COLO829 (cell line): ENCODE measurements at regions not wholly inside any gene's neighbourhood (a gene's known extent, or its start where the extent isn't known, plus 50 kb on each side); places are given as distances from the start of the nearest gene placed in this dataset.

Source experiments
- DNase-seq: peaks from one replicate; pipeline ENCODE4 v3.0.0; 2012; ENCODE audit warnings: low spot score

- DNase-seq: no peak
These were observed 278.6 kb upstream of the ITM2A start for GRCh38 chrX:79645749-79646148.

DNA sequence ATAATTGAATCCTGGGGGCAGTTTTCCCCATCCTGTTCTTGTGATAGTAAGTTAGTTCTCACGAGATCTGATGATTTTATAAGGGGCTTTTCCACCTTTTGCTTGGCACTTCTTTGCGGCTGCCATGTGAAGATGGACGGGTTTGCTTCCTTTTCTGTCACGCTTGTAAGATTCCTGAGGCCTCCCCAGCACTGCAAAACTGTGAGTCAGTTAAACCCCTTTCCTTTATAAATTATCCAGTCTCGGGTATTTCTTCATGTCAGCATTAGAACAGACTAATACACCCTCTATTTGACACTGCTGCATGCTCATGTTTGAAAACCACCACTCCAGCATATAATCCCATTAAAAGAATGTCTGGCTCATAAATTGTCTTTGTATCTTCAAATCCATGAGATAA is 264.4 kb upstream of the ITM2A start:
- no peak for DNase-seq

- no peak for DNase-seq
These were observed 263.2 kb upstream of the ITM2A start for GRCh38 chrX:79630033-79631009.

DNA sequence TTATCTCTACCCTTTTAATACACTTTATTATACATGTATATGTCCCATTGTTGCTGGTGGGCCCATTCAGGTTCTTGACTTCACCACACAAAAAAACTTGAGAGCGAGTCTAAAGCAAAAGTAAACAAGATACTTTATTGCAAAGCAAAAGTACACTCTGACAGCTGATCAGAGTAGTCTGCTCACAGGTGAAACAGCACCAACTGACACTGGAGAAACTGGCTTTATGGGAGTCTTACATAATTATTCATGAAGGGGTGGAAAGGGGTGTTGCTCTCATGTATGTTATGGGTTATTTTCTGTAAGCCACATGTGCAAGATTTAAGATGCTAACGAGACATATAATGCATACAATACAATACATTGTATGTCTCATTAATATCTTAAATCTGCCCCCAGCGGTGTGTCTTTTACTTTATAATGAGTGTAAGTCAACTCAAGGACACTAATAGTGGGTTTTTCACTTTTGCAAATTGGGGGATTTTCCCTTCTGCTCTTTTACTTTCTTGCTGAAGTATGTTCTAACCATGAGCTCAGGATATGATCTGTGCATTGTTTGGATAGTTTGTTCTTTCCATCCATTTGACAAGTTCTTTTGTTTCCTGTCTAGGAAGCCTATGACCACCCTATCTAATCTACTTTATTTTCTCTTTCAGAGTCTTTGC is 256.1 kb upstream of the ITM2A start:
- DNase-seq: no peak

- DNase-seq: no peak
These were observed 251.1 kb upstream of the ITM2A start for GRCh38 chrX:79618280-79618679.

DNA sequence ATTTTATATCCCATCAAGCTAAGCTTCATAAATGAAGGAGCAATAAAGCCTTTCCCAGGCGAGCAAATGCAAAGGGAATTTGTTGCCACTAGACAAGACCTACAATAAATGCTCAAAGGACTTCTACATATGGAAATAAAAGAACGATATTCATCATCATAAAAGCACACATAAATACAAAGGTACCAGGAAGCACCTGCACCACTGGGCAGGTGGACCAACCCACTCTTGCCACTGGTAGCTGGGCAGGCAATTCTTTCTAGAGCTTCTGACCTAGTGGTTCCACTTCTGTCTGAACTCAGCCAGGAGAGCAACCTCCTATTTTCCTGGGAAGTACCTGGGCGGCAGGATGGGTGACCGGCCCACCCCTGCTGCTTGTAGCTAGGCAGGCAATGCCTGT is 237.2 kb upstream of the ITM2A start:
- no peak for DNase-seq

- DNase-seq: no peak
These were observed 234.4 kb upstream of the ITM2A start for GRCh38 chrX:79601341-79602131.

GRCh38 chrX:79592259-79592658 is 225.1 kb upstream of the ITM2A start:
- no peak for DNase-seq

DNA sequence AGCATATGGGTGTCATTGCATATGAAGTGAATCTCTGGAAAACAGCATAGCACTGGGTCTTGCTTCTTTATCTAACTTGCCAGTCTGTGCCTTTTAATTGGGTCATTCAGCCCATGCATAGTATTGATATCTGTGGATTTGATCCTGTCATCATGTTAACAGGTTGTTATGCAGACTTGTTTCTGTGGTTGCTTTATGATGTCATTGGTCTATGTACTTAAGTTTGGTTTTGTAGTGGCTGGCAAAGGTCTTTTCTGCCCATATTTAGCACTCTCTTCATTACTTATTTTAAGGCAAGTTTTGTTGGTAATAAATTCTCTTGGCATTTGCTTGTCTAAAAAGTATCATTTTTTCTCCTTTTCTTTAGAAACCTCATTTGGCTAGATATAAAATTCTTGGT is 221.1 kb upstream of the ITM2A start:
- no peak for DNase-seq

GRCh38 chrX:79573760-79574159 is 206.6 kb upstream of the ITM2A start:
- no peak for DNase-seq

- DNase-seq: no peak
These were observed 205.4 kb upstream of the ITM2A start for GRCh38 chrX:79572566-79572965.

DNA sequence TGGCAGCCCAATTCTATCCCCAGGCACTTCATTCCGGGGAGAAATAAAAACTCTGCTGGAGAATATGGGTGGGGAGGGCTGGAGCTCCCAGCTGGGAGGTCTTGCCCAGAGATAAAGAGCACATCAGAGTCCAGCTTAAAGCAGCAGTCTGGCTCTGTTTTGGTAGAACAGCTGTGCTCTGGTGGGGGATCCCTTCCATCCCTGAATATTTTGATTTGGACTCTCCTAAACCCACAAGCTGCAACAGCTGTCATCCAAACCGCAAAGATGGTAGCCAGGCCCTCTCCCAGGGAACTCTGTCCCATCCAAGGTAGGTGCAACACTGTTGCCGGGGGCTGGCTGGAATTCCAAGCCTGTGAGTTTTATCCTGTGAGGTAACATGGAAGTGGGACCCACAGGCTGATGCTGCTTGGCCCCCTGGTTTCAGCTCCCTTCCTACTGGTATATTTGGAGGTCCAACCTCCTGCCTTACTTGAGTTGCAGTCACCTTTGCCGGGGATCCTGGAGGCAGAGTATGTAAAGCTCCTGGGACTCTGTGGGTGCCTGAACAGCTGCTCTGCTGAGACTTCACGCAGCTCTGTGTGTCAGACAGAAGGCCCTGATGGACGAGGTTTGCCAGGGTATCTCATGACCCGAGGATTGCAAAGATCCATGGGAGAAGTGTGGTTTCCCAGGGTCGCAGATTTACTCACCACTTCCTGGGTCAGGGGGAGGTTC is 203.5 kb upstream of the ITM2A start:
- no peak for DNase-seq

GRCh38 chrX:79568309-79568708 is 201.2 kb upstream of the ITM2A start:
- DNase-seq: no peak

DNA sequence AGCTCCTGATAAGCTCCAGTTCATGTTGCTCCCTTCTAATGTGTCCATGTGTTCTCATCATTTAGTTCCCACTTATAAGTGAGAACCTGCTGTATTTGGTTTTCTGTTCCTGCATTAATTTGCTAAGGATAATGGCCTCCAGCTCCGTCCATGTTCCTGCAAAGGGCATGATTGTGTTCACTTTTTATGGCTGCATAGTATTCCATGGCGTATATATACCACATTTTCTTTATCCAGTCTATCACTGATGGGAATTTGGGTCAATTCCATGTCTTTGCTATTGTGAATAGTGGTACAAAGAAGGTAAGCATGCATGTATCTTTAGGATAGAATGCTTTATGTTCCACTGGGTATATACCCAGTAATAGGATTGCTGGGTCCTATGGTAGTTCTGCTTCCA is 197.2 kb upstream of the ITM2A start:
- no peak for DNase-seq

DNA sequence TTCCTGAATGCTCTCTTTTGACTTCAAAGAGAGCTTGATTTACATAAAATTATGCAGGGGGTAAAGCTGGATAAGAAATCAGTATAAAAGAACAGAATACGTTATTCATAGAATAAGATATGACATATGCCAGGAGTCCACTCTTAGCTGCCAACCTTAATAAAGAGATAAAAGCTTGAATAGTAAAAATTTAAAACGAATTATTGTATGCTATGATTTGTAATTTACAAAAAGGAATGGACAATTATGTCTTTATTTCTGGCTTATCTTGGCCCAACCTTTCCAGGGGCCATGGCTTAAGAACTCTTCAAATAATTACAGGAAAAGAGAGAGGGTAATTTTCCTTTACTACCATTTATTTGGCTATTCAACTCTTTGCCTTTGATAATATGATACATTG is 192.2 kb upstream of the ITM2A start:
- no peak for DNase-seq

- DNase-seq: no peak
These were observed 190.1 kb upstream of the ITM2A start for GRCh38 chrX:79557212-79557611.

GRCh38 chrX:79556800-79557199 is 189.7 kb upstream of the ITM2A start:
- DNase-seq: peak; percentile 1

DNA sequence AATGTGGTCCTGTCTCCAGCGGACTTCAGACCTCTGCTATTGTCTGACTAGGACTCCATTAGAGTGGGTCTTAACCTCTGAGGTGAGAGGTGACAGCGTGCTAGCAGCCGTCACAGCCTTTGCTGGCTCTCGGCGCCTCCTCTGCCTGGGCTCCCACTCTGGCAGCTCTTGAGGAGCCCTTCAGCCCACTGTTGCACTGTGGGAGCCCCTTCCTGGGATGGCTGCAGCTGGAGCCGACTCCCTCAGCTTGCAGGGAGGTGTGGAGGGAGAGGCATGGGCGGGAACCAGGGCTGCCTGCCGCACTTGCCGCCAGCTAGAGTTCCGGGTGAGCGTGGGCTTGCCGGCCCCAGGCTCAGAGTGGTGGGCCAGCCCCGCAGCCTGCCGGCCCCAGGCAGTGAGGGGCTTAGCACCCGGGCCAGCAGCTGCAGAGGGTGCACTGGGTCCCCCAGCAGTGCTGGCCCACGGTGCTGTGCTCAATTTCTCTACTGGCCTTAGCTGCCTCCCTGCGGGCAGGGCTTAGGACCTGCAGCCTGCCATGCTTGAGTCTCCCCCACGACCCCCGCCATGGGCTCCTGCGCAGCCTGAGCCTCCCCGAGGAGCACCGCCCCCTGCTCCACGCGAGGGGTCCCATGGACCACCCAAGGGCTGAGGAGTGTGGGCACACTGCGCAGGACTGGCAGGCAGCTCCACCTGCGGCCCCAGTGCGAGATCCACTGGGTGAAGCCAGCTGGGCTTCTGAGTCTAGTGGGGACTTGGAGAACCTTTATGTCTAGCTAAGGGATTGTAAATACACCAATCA is 163.4 kb upstream of the ITM2A start:
- no peak for DNase-seq

GRCh38 chrX:79524642-79525041 is 157.5 kb upstream of the ITM2A start:
- DNase-seq: no peak

DNA sequence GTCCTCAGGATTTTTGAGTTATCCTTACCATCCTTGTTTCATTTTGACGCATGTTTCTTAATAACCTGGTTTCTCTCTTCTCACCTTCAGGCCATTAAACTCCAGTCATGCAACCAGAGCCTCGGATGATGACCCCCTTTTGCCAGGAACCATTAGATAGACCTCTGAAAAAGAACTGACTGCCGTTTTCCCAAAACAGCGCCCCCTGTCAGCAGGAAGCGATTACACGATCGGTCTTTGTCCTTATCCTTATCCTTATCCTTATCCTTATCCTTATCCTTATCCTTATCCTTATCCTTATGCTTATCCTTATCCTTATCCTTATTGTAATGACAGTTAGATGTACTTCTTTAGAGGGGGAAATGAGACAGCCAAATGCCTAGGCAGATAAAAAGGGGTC is 148.4 kb upstream of the ITM2A start:
- DNase-seq: no peak

GRCh38 chrX:79511799-79512198 is 144.7 kb upstream of the ITM2A start:
- no peak for DNase-seq
